ENCODE measurements at regions not wholly inside any gene's neighbourhood (a gene's known extent, or its start where the extent isn't known, plus 50 kb on each side); places are given as distances from the start of the nearest gene placed in this dataset.

- Histone ChIP-seq H2AFZ (ENCODE audit: control insufficient read depth, low read length) (no peak overlapping the region), H3K4me1 (ENCODE audit: control insufficient read depth, extremely low read depth, insufficient read depth, low read length) (no peaks in the 10 kb centered on the region), H3K79me2 (ENCODE audit: control insufficient read depth, insufficient read depth, low read length) (no peaks in the 10 kb centered on the region), H3K4me2 (ENCODE audit: control insufficient read depth, extremely low read depth, insufficient read depth, low read depth, low read length) (no peak overlapping the region), H3K9ac (ENCODE audit: control insufficient read depth, extremely low read depth, insufficient read depth, low read length) (no peak overlapping the region), H3K9me1 (ENCODE audit: control insufficient read depth, extremely low read depth, insufficient read depth, low read length) (no peaks in the 10 kb centered on the region), H3K36me3 (ENCODE audit: control insufficient read depth in 2 of 2, extremely low read depth in 1 of 2, insufficient read depth in 2 of 2, low read length in 2 of 2) (no peaks in the 10 kb centered on the region), H3K27me3 (ENCODE audit: control insufficient read depth, extremely low read depth, insufficient read depth, low read length) (no peaks in the 10 kb centered on the region), H3K9me3 (ENCODE audit: control insufficient read depth, low read depth, low read length) (no peaks in the 10 kb centered on the region), H3K27ac (ENCODE audit: control insufficient read depth, insufficient read depth, low read length) (no peak overlapping the region), H3K4me3 (ENCODE audit: control insufficient read depth in 2 of 3, extremely low read depth in 1 of 3, insufficient read depth in 2 of 3, low read depth in 1 of 3, low read length in 3 of 3) (no peak overlapping the region), H4K20me1 (ENCODE audit: control insufficient read depth, extremely low read depth, insufficient read depth, low read length) (no peaks in the 10 kb centered on the region)
- FAIRE-seq (no peak), DNase-seq (ENCODE audit: low read depth, low spot score) (no peak)
- dilution Hi-C loops (cut with MboI; ENCODE audit: extremely low pct_ligation_motif_present, low sequenced_read_pairs), result no loop called here
- no peak for TF ChIP-seq EZH2 (IDR thresholded peaks at IDR 0.05; ENCODE audit: low read length)
- no peak for TF ChIP-seq CTCF (optimal IDR thresholded peaks at IDR 0.05 in 1 of 3, IDR thresholded peaks at IDR 0.05 in 1 of 3, conservative IDR thresholded peaks at IDR 0.05 in 1 of 3; ENCODE audit: extremely low read depth in 1 of 3, insufficient read depth in 2 of 3, low read length in 3 of 3)
These were observed 404.6 kb downstream of the PRDM5 start for GRCh38 chr4:120517966-120518365.

GRCh38 chr4:120509719-120510118 is 412.8 kb downstream of the PRDM5 start:
- H4K20me1 ChIP-seq (ENCODE audit: control insufficient read depth, extremely low read depth, insufficient read depth, low read length), result no peaks in the 10 kb centered on the region
- H2AFZ ChIP-seq (ENCODE audit: control insufficient read depth, low read length), result no peak overlapping the region
- no peaks in the 10 kb centered on the region for H3K27me3 ChIP-seq (ENCODE audit: control insufficient read depth, extremely low read depth, insufficient read depth, low read length)
- no peaks in the 10 kb centered on the region for H3K9me3 ChIP-seq (ENCODE audit: control insufficient read depth, low read depth, low read length)
- no peak for DNase-seq (ENCODE audit: low read depth, low spot score)
- no peak overlapping the region for H3K27ac ChIP-seq (ENCODE audit: control insufficient read depth, insufficient read depth, low read length)
- no peak overlapping the region for H3K4me3 ChIP-seq (ENCODE audit: control insufficient read depth in 2 of 3, extremely low read depth in 1 of 3, insufficient read depth in 2 of 3, low read depth in 1 of 3, low read length in 3 of 3)
- no peak overlapping the region for H3K4me2 ChIP-seq (ENCODE audit: control insufficient read depth, extremely low read depth, insufficient read depth, low read depth, low read length)
- H3K79me2 ChIP-seq (ENCODE audit: control insufficient read depth, insufficient read depth, low read length), result no peaks in the 10 kb centered on the region
- H3K36me3 ChIP-seq (ENCODE audit: control insufficient read depth in 2 of 2, extremely low read depth in 1 of 2, insufficient read depth in 2 of 2, low read length in 2 of 2), result no peaks in the 10 kb centered on the region
- H3K9me1 ChIP-seq (ENCODE audit: control insufficient read depth, extremely low read depth, insufficient read depth, low read length), result no peaks in the 10 kb centered on the region
- no peaks in the 10 kb centered on the region for H3K4me1 ChIP-seq (ENCODE audit: control insufficient read depth, extremely low read depth, insufficient read depth, low read length)
- H3K9ac ChIP-seq (ENCODE audit: control insufficient read depth, extremely low read depth, insufficient read depth, low read length), result no peak overlapping the region
- TF ChIP-seq CTCF (optimal IDR thresholded peaks at IDR 0.05 in 1 of 3, IDR thresholded peaks at IDR 0.05 in 1 of 3, conservative IDR thresholded peaks at IDR 0.05 in 1 of 3; ENCODE audit: extremely low read depth in 1 of 3, insufficient read depth in 2 of 3, low read length in 3 of 3) (no peak), EZH2 (IDR thresholded peaks at IDR 0.05; ENCODE audit: low read length) (no peak)
- no peak for FAIRE-seq
- dilution Hi-C loops (cut with MboI; ENCODE audit: extremely low pct_ligation_motif_present, low sequenced_read_pairs), result no loop called here
